Prostate gland (tissue), 2 donors: ENCODE measurements at regions not wholly inside any gene's neighbourhood (a gene's known extent, or its start where the extent isn't known, plus 50 kb on each side); places are given as distances from the start of the nearest gene placed in this dataset.
"Not testable (repeated sequence)": the region's sequence is repeated elsewhere in the genome, so short reads cannot be mapped to it uniquely, and the experiment has no call there.

Source experiments
- POLR2AphosphoS5 ChIP-seq: sonication (generic); formaldehyde crosslinking; IDR thresholded peaks from one replicate; pipeline ENCODE4 v1.6.1; 2017; ENCODE audit warnings: antibody characterized with exemption
- TF ChIP-seq, protein P1 (sequence below), 4 experiments: fragments of 200-600 bp in 2 of 4; fragments of 450-650 bp in 2 of 4; sonication (generic) in 2 of 4; IDR thresholded peaks; 1 replicate in 3 of 4; 2 replicates in 1 of 4; pipeline ENCODE4 v1.5.1; 2016 to 2019; ENCODE audit warnings: antibody characterized with exemption in 4 of 4, mild to moderate bottlenecking in 2 of 4, moderate library complexity in 2 of 4

DNA sequence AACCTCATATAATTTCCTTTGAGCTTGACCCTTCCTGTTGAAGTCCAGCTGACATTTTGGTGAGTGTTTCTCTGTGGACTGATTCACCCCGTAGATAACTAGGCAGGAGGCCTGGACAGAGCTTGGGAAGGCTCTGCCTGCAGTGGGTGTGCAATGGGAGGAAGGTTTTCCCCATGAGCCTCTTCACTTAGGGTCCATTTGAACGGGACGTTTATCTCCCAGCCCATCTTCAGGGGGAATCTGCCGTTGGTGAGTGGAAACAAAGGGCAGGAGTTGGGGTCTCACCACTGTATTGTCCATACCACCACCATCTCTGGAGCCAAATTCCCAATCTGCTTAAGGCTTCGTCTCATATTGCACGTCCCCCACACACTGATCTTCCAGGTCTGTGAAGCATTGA is 825.6 kb upstream of the TPTE start:
- not testable (repeated sequence) for TF ChIP-seq POLR2AphosphoS5
- TF ChIP-seq, protein P1, sequence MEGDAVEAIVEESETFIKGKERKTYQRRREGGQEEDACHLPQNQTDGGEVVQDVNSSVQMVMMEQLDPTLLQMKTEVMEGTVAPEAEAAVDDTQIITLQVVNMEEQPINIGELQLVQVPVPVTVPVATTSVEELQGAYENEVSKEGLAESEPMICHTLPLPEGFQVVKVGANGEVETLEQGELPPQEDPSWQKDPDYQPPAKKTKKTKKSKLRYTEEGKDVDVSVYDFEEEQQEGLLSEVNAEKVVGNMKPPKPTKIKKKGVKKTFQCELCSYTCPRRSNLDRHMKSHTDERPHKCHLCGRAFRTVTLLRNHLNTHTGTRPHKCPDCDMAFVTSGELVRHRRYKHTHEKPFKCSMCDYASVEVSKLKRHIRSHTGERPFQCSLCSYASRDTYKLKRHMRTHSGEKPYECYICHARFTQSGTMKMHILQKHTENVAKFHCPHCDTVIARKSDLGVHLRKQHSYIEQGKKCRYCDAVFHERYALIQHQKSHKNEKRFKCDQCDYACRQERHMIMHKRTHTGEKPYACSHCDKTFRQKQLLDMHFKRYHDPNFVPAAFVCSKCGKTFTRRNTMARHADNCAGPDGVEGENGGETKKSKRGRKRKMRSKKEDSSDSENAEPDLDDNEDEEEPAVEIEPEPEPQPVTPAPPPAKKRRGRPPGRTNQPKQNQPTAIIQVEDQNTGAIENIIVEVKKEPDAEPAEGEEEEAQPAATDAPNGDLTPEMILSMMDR (IDR thresholded peaks at IDR 0.05): not testable (repeated sequence)
